ENCODE measurements at regions not wholly inside any gene's neighbourhood (a gene's known extent, or its start where the extent isn't known, plus 50 kb on each side); places are given as distances from the start of the nearest gene placed in this dataset.

GRCh38 chr12:102638777-102639176, 158.4 kb upstream of the IGF1 start:
- TF ChIP-seq CTCF (IDR thresholded peaks at IDR 0.05), result no peak
- ATAC-seq (ENCODE audit: insufficient number of reproducible peaks, low FRiP score, low read depth) (no peak), DNase-seq (ENCODE audit: low spot score) (no peak)
- no peaks in the 10 kb centered on the region for H3K36me3 ChIP-seq
- no peaks in the 10 kb centered on the region for H3K4me1 ChIP-seq (ENCODE audit: control insufficient read depth in 1 of 2, low read depth in 2 of 2)
- H3K27ac ChIP-seq, result no peak overlapping the region
- H3K27me3 ChIP-seq (replicated peaks; ENCODE audit: insufficient read depth), result no peaks in the 10 kb centered on the region
- no peak overlapping the region for H3K4me3 ChIP-seq
- no peaks in the 10 kb centered on the region for H3K9me3 ChIP-seq

- ATAC-seq (ENCODE audit: insufficient number of reproducible peaks, low FRiP score, low read depth) (no peak), DNase-seq (ENCODE audit: low spot score) (no peak)
- Histone ChIP-seq H3K36me3 (no peaks in the 10 kb centered on the region), H3K27ac (no peak overlapping the region), H3K4me3 (no peak overlapping the region), H3K9me3 (no peaks in the 10 kb centered on the region), H3K4me1 (ENCODE audit: control insufficient read depth in 1 of 2, low read depth in 2 of 2) (no peaks in the 10 kb centered on the region), H3K27me3 (replicated peaks; ENCODE audit: insufficient read depth) (no peaks in the 10 kb centered on the region)
- no peak for TF ChIP-seq CTCF (IDR thresholded peaks at IDR 0.05)
Observed at GRCh38 chr12:102633981-102634605, 153.7 kb upstream of the IGF1 start.

- H3K27me3 ChIP-seq (replicated peaks; ENCODE audit: insufficient read depth), result no peaks in the 10 kb centered on the region
- no peak overlapping the region for H3K27ac ChIP-seq
- no peaks in the 10 kb centered on the region for H3K4me1 ChIP-seq (ENCODE audit: control insufficient read depth in 1 of 2, low read depth in 2 of 2)
- no peak for DNase-seq (ENCODE audit: low spot score)
- H3K36me3 ChIP-seq, result no peaks in the 10 kb centered on the region
- no peaks in the 10 kb centered on the region for H3K9me3 ChIP-seq
- no peak for TF ChIP-seq CTCF (IDR thresholded peaks at IDR 0.05)
- no peak for ATAC-seq (ENCODE audit: insufficient number of reproducible peaks, low FRiP score, low read depth)
- H3K4me3 ChIP-seq, result no peak overlapping the region
Observed at GRCh38 chr12:102631274-102631673, 150.9 kb upstream of the IGF1 start.

GRCh38 chr12:102629262-102629888, 149.0 kb upstream of the IGF1 start:
- Histone ChIP-seq H3K9me3 (no peaks in the 10 kb centered on the region), H3K27me3 (replicated peaks; ENCODE audit: insufficient read depth) (no peaks in the 10 kb centered on the region), H3K27ac (no peak overlapping the region), H3K4me1 (ENCODE audit: control insufficient read depth in 1 of 2, low read depth in 2 of 2) (no peaks in the 10 kb centered on the region), H3K36me3 (no peaks in the 10 kb centered on the region), H3K4me3 (no peak overlapping the region)
- ATAC-seq (ENCODE audit: insufficient number of reproducible peaks, low FRiP score, low read depth) (no peak), DNase-seq (ENCODE audit: low spot score) (no peak)
- no peak for TF ChIP-seq CTCF (IDR thresholded peaks at IDR 0.05)

GRCh38 chr12:102625819-102626218, 145.5 kb upstream of the IGF1 start:
- no peaks in the 10 kb centered on the region for H3K9me3 ChIP-seq
- H3K4me3 ChIP-seq, result no peak overlapping the region
- DNase-seq (ENCODE audit: low spot score) (no peak), ATAC-seq (ENCODE audit: insufficient number of reproducible peaks, low FRiP score, low read depth) (no peak)
- H3K4me1 ChIP-seq (ENCODE audit: control insufficient read depth in 1 of 2, low read depth in 2 of 2), result no peaks in the 10 kb centered on the region
- no peaks in the 10 kb centered on the region for H3K36me3 ChIP-seq
- no peak overlapping the region for H3K27ac ChIP-seq
- TF ChIP-seq CTCF (IDR thresholded peaks at IDR 0.05), result no peak
- no peaks in the 10 kb centered on the region for H3K27me3 ChIP-seq (replicated peaks; ENCODE audit: insufficient read depth)

All from thoracic aorta (tissue), 2 donors.